GM10248 (cell line): ENCODE measurements at regions not wholly inside any gene's neighbourhood (a gene's known extent, or its start where the extent isn't known, plus 50 kb on each side); places are given as distances from the start of the nearest gene placed in this dataset.

Experiments used
- CTCF ChIA-PET: fragments of 300-600 bp; sonication (Branson Sonifier 250); formaldehyde crosslinking; extraction: SDS; loops from one replicate; lab custom pipeline; 2021; ENCODE audit warnings: antibody characterized with exemption; lab: Yijun Ruan, JAX
- POLR2A ChIA-PET: fragments of 350-650 bp; sonication (Branson Sonifier 250); formaldehyde crosslinking; extraction: SDS; loops from one replicate; lab custom pipeline; 2020; ENCODE audit warnings: antibody characterized with exemption; lab: Yijun Ruan, JAX
- DNase-seq: peaks from one replicate; pipeline ENCODE4 v3.0.0; 2012; ENCODE audit errors: extremely low spot score
- CTCF ChIP-seq: IDR thresholded peaks from 2 replicates; pipeline ENCODE4 v1.5.1; 2012; ENCODE audit warnings: mild to moderate bottlenecking, low read depth; ENCODE audit errors: extremely low read depth, missing control alignments, control extremely low read depth

- ChIA-PET POLR2A (no interaction called here), CTCF (no interaction called here)
- DNase-seq, result no peak
Observed at GRCh38 chr4:152148057-152148456, 387.2 kb upstream of the GATB start.

GRCh38 chr4:152146244-152146643 is 385.4 kb upstream of the GATB start:
- POLR2A ChIA-PET, result no interaction called here
- DNase-seq, result no peak
- TF ChIP-seq CTCF, result no peak
- CTCF ChIA-PET, result no interaction called here

More at GRCh38 chr4:152148057-152148456, 387.2 kb upstream of the GATB start:
- TF ChIP-seq CTCF, result no peak

GRCh38 chr4:152143806-152144205 is 383.0 kb upstream of the GATB start:
- no peak for DNase-seq
- TF ChIP-seq CTCF, result no peak
- ChIA-PET POLR2A (no interaction called here), CTCF (no interaction called here)

GRCh38 chr4:152138451-152138850 is 377.6 kb upstream of the GATB start:
- ChIA-PET CTCF (interaction anchor here (1.3 to 1.4 kb wide), 2 partner anchors 11 to 12 kb away, joined by 3 to 5 read pairs; no protein-coding TSS in a partner anchor), POLR2A (no interaction called here)
- TF ChIP-seq CTCF, result no peak
- no peak for DNase-seq

- POLR2A ChIA-PET, result no interaction called here
- no peak for DNase-seq
- TF ChIP-seq CTCF, result no peak
- CTCF ChIA-PET, result no interaction called here
Observed at GRCh38 chr4:152132776-152133175, 372.0 kb upstream of the GATB start.

GRCh38 chr4:152128356-152128755 is 367.5 kb upstream of the GATB start:
- DNase-seq, result no peak
- no peak for TF ChIP-seq CTCF
- POLR2A ChIA-PET, result no interaction called here
- CTCF ChIA-PET, result interaction anchor here (1.4 to 2.2 kb wide), 2 partner anchors 9 to 28 kb away, joined by 4 to 5 read pairs; no protein-coding TSS in a partner anchor
